Fibroblast of mammary gland (primary cell): ENCODE measurements at regions not wholly inside any gene's neighbourhood (a gene's known extent, or its start where the extent isn't known, plus 50 kb on each side); places are given as distances from the start of the nearest gene placed in this dataset.

Source experiments
- DNase-seq: peaks from one replicate; pipeline ENCODE4 v3.0.0-alpha.2; 2010; ENCODE audit warnings: low read depth
- H3K4me3 ChIP-seq: 2 replicates; pipeline ENCODE4 v1.5.1; 2011; ENCODE audit warnings: low read depth, mild to moderate bottlenecking, low read length, moderate library complexity; ENCODE audit not compliant: control insufficient read depth
- TF ChIP-seq, protein P1 (sequence below): conservative IDR thresholded peaks from 2 replicates; pipeline ENCODE4 v1.5.1; 2011; ENCODE audit warnings: low read depth, low read length, inconsistent platforms; ENCODE audit not compliant: control insufficient read depth, insufficient read depth

DNA sequence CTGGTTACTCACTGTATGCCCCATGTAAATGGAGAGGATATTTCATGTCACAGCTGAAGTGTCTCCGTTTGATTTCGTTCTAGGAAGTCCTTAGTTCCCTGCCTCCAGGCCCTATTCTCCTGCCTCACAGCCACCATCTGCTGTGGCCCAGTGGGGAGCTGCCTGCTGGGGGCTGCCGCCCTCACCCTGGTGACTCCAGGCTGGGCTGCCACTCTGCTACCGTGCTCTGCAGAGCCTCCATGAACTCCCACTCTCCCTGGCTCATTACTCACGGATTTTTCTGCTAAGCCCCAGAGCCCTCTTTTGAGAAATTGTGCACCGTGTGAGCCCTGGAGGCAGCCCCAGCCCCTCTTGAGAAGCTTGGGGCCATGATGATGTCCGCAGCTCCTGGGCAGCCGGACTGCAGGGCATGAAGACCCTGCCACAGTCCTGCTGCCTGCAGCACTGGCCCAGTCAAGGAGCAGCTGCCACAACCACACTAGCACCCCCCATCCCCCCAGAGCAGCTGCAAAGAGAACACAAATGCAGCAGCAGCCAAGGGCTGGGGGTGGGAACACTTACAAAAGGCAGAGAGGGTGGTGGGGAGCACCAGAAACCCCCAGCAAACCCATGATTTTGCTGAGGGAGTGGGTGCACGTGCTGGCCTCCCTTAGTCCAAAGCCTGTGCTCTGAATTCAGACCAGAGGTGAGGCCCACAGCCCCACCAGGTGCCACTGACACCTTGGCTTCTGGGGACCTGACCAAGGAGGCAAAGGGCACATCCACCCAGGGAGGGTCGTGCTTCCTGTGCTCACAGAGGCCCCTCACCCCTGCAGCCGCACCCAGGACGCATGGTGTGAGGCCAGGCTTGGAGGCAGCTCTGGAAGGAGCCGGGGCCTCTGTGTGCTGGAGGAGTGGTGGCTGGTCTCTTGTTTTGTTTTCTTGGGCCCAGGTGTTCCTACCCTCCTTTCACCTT lies 270.2 kb upstream of the RAB6C start:
- TF ChIP-seq, protein P1, sequence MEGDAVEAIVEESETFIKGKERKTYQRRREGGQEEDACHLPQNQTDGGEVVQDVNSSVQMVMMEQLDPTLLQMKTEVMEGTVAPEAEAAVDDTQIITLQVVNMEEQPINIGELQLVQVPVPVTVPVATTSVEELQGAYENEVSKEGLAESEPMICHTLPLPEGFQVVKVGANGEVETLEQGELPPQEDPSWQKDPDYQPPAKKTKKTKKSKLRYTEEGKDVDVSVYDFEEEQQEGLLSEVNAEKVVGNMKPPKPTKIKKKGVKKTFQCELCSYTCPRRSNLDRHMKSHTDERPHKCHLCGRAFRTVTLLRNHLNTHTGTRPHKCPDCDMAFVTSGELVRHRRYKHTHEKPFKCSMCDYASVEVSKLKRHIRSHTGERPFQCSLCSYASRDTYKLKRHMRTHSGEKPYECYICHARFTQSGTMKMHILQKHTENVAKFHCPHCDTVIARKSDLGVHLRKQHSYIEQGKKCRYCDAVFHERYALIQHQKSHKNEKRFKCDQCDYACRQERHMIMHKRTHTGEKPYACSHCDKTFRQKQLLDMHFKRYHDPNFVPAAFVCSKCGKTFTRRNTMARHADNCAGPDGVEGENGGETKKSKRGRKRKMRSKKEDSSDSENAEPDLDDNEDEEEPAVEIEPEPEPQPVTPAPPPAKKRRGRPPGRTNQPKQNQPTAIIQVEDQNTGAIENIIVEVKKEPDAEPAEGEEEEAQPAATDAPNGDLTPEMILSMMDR, result no peak
- DNase-seq, result no peak
- H3K4me3 ChIP-seq, result no peak overlapping the region

DNA sequence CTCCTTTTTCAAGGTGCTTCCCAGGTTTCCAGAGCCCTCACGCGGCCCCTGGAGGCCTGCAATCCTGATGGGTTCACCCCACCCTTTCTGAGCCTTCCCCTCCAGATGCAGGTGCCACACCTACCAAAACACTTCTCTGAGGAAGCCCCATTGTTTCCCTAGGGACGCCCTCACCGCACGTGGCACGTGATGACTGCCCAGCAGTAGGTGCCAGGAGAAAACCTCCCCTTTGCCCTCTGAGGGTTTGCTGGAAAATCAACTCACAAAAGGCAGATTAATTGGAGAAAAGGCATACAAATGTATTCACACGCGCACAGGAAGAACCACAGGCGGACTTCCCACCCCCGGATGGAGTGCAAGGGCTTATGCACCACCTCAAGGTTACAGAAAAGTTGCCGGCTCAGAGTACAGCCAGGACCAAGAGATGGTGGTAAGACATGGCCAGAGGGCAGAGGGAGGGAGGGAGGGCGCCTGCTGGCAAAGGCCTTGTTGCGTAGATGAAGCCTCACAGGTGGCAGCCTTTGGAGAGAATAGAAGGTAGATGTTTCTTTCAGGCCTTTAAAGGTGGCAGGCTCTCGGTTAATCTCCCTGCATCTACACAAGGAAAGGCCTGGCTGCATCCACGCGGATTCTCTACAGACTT lies 269.4 kb upstream of the RAB6C start:
- TF ChIP-seq, protein P1, result no peak
- DNase-seq, result no peak
- no peak overlapping the region for H3K4me3 ChIP-seq

DNA sequence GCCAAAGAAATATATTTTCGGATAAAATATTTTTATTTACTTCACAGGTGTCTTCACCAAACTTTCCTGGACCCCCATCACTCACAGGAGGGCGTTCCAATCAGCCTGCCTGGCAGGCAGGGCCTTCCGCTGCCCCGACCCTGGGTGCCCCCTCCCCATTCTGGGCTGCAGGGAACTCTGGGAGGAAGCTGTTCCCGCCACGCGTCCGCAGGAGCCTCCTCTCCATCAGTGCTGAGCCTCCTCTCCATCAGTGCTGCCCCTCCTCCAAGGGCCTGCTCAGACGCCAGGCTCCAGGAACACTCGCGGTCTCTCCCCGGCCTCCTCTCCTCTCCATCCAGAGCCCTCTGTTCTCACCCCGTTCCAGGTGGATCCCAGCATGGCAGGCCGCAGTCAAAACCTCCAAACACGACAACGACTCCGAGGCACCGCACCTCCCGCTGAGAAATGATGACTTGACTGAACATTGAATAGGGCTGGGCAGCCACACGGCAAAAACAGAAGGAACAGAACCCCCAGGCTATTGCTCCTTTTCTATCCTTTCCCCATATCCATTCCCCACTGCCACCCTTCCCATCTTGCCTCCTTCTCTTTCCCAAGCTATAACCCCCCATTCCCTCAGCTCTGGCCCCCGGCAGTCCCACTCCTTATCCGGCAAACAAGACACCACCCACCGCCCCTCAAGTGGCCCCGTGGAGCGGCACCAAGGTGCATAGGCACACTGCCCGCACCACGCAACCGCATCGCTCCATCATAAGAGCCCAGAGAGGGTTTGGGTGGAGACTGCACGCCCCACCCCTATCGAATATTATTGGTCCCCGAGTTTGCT lies 268.6 kb upstream of the RAB6C start:
- DNase-seq, result no peak
- no peak overlapping the region for H3K4me3 ChIP-seq
- TF ChIP-seq, protein P1, result no peak

DNA sequence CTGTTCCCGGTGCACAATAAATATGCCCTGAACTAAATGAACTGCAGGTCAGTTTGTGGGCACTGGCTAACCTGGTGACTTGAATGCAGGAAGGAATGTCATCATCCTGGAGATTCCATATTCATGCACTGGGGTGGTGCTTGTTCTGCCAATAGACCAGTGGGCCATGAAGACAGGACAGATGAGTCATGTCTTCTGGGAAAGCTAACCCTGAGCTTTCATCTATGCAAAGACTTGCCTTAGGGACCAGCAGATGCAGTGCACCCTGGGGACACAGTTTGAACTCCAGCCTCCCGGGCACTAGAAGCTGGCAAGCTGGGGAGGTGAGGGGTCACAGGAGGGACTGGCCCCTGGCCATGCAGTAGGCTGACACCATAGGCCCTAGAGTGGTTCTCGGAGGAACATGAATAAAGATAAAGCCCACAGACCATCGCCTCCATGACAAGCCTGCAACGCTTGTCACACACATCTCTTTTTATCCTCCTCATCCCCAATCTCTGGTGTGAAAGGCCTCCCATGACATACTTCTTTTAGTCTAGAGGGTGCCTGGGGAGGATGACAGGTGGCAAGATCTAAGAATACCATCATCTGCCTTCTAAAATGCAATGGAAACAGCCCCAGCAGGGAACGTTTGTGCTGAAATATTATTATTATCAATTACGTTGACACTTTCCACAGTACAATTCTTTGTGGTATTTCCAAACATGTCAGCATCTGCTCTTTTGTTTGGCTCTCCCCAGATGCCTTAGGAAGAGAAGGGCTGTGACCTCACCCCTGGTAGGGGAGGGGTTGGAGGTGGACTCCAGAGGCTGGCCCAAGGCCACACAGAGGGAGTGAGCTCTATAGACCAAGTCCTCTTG lies 267.4 kb upstream of the RAB6C start:
- H3K4me3 ChIP-seq, result no peak overlapping the region
- DNase-seq, result no peak
- TF ChIP-seq, protein P1, result no peak

DNA sequence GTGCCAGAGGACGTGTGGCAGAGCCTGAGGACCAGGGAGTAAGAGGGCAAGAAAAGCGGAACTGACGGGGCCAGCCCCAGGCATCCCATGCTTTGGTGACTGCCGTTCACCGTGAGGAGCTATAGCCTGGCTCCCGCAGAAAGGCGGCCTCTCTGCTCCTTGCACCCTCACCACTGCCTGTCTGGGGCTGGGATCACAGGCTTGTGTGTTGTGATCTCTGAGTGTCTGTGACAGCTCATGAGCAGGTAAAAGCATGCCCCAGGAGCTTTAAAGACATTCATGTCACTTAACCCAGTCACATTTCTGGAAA lies 266.8 kb upstream of the RAB6C start:
- H3K4me3 ChIP-seq, result no peak overlapping the region
- no peak for DNase-seq
- TF ChIP-seq, protein P1, result no peak

DNA sequence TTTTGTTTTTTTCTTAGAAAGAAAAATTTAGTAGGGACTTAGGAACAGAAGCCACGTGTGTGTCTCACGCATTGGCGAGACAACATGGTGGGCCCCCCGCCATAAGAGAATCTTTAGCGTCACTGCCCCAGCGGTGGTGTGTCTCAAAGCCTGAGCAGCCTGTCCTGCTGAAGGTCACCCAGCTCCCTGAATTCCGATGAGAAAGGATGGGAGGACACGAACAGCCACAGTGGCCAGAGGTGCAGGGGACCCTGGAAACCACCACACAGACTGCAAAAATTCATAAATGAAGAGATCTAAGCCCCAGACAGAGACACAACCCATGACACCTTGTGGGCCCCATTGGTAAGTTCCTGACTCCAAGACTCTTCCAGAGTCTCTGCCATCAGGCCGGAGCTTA lies 266.1 kb upstream of the RAB6C start:
- TF ChIP-seq, protein P1, result no peak
- DNase-seq, result no peak
- no peak overlapping the region for H3K4me3 ChIP-seq
